Putamen (tissue), 1 donor: ENCODE measurements at regions not wholly inside any gene's neighbourhood (a gene's known extent, or its start where the extent isn't known, plus 50 kb on each side); places are given as distances from the start of the nearest gene placed in this dataset.
"Not testable (repeated sequence)": the region's sequence is repeated elsewhere in the genome, so short reads cannot be mapped to it uniquely, and the experiment has no call there.

Source experiments
- DNase-seq: peaks from one replicate; pipeline ENCODE4 v3.0.0-alpha.2; 2016; ENCODE audit warnings: low spot score

DNA sequence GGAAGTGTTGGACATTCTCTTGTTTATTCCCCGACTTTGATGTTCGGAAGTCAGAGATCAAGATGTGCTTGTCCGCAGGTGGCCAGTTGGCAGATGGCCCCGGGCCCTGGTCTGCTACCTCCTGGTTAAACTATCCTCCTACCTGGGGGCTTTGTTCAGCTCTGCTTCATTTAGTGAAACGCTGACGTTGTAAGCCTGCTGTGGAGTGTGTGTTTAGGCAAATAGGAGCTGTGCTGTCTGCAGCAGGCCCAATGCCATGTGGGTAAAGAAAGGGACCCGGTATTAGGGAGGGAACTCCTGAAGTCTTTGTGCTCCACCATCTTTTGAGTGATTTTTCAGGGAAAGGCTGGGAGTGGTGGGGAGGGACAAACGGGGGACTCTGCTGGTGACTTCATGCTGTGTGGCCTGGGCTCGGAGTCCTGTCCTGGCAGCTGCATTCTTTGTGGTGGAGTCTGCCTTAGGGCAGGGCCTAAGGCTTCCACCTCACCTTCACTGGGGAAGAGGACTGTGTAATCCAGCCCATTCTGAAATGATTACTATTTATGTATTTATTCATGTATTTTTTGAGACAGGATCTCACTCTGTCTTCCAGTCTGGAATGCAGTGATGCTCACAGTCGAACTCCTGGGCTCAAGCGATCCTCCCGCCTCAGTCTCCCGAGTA, 171.1 kb upstream of the KLF6 start:
- no peak for DNase-seq

DNA sequence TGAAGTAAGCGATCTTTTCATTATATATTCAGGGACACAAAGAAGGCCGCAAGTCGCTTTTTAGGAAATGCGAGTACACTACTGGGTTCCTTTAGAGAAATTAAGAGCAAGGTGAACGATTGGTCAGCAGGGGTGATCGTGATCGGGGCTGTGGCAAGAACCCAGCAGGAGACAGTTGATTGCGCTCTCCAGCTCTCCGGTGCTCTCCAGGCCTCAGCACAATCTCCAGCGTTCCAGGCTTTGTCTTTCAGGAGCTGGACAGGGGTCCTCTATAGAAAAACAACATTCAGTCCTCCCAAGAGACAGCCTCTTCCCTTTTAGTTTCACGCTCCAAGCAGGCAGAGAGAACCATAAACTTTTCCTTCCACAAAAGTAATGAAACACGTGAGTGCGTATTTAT, 170.5 kb upstream of the KLF6 start:
- DNase-seq: no peak

DNA sequence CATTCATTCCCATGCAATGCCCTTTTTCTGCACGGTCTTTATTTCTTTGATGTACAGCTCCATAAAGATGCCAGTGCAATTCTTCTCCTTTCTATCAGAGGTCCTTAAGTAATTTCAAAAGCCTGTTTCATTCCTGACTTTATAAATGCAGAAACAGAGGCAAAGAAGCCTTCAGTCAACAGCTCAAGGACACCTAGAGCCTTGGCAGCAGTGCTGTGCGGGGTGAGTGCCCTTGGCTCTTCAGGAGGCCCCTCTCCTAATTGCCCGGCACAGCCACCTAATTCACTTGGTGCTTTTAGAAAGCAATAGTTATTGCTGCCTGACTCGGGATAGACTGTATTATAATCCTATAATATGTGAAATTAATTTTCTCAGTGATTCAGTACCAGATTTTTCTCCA, 169.6 kb upstream of the KLF6 start:
- no peak for DNase-seq

DNA sequence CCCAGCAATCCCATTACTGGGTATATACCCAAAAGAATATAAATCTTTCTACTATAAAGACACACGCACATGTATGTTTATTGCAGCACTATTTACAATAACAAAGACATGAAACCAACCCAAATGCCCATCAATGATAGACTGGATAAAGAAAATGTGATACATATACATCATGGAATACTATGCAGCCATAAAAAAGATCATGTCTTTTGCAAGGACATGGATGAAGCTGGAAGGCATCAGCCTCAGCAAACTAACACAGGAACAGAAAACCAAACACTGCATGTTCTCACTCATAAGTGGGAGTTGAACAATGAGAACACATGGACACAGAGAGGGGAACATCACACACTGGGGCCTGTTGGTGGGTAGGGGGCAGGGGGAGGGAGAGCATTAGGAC, 169.0 kb upstream of the KLF6 start:
- not testable (repeated sequence) for DNase-seq

DNA sequence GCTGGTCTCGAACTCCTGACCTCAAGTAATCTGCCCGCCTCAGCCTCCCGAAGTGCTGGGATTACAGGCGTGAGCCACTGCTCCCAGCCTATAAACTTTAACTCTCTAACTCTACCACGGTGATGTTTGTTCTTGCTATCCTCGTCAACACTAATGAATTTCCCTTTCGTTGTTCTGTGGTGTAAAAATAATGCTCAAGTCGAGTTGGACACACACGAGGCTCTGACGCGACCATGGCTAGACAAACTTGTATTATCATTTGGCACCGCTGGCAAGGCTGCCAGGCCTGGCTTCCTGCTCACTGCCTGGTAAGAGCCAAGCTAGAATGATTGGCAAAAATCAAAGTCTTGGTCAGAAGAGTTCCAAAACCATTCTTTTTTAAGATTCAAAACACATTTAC, 167.0 kb upstream of the KLF6 start:
- DNase-seq: no peak

DNA sequence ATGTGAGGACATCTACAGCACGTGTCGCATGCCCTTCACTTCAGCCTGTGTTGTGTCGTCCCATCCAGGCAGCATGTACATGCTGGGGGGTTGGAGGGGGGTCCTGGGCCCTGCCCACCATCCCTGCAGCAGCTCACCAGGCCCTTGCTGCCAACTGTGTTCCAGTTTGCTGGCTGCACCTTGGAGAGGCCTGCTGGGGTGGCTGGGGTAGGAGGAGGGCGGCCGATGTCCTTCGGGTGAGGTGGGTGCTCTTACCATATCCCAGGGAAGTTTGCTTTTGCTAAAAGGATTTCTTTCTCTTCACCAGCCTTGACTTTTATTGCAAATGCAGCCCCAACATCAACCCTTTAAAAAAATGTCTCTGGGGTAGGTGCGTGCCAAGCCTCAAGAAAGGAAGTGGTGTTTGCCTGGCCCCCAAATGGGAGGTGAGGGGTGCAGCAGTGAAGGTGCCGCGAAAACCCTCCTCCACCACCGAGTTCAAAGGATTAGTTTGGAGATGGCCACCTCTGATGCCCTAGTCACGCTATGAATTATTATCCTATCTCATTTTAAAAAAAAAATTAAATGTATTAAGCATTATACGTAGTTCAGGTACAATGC, 165.8 kb upstream of the KLF6 start:
- DNase-seq: no peak

DNA sequence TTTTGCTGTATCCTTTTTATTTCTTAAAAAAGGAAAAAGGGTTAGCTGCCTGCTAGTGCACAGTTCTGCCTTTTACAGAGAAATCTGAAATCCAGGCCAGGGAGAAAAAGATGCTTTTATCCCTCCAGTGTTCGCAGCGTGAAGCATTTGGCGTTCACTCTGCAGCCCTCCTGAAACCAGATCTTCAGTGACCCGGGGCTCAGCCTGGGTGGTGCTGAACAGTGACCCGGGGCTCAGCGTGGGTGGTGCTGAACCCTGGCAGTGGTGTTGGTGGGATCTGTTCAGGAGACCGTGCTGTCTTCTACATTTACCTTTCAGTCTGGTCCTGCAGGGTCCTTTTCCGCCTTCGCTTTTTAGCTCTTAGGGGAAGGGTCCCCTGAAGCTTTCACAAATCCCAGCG, 164.7 kb upstream of the KLF6 start:
- no peak for DNase-seq

DNA sequence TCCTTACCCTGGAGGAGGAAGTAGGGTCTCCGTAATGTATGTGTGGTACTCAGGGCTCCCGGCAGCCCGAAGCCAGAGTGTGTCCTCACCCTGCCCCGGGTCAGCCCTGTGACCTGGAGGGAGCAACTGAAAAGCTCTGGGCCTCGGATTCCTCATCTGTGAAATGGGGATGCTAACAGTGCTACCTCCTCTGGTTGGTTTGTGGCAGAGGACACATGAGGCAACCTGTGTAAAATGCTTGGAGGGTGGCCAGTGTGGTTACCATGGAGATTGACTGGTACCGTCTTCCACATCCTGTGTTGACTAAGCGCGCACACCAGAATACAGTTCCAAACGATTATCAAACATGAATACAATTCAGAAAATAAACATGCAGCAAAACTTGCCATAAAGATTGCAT, 163.8 kb upstream of the KLF6 start:
- DNase-seq: no peak

DNA sequence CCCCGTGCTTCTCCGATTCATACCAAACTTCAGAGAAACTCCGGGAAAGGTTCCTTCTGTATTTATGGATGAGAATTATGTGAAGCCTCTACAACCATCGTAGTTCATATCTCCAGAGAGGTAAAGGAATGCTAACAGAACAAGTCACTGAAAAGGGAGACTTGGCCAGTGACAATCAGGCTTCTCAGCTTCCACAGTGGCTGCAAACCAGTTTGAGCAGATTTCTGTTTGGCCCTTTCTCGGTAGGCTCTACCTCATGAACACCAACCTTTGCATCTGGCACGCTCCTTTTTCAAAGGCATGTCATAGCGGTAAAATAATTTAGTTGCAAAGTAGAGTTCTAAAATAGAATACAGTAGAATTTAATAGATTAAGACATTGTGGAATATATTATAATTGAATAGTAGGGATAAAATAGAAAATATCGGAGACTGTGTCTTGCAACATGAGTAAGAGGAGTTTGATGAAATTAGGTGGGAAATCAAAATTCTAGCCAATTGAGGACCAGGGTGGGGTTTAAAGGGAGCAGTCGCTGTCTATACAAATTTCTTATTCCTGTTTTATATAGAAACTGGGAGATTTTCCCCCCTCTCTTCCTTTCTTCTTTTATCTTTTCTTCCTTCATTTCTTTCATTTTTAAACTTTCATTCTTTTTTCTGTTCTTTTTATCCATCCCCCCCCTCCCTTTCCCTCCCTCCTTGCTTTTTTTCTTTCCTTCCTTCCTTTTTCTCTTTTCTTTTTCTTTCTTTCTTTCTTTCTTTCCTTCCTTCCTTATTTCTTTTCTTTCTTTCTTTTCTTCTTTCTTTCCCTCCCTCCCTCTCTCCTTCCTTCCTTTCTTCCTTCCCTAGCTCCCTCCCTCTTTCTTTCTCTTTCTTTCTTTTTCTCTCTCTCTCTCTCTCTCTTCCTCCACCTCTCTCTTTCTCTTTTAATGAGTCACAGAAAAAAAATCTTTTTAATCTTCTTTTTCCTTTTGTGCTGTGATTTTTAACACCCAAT, 161.5 kb upstream of the KLF6 start:
- no peak for DNase-seq

DNA sequence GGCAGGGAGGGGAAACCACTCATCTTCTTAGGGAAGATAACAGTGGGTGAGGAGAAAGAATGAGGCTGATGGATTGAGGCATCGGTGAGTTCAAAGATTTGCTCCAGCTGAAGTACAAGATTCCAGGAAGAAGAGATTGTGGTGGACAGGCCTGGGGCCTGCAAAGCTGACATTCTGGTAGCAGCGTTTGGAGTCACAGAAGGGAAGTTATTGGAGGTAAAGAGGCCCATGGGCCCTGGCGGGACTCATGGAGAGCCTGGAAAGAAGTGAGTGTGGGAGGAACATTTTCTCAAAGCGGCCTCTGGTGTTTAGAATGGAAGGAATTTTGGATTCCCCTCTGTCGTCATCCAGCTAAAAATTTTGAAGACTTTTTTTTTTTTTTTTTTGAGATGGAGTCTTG, 160.0 kb upstream of the KLF6 start:
- no peak for DNase-seq

DNA sequence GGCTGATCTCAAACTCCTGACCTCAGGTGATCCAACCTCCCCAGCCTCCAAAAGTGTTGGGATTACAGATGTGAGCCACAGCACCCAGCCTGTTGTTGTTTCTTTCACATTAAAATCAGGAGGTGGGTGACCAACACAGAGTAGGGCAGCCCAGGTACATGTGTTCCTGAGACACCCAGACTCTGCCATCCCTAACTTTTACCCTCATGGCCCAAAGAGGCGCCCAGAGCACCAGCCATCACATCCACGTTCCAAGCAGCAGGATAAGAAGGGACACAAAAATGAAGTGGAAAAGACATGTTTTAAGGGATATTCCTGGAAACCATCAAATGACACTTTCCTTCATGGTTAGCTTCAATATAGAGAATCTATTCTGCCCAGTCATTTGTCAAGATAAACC, 159.6 kb upstream of the KLF6 start:
- DNase-seq: no peak

DNA sequence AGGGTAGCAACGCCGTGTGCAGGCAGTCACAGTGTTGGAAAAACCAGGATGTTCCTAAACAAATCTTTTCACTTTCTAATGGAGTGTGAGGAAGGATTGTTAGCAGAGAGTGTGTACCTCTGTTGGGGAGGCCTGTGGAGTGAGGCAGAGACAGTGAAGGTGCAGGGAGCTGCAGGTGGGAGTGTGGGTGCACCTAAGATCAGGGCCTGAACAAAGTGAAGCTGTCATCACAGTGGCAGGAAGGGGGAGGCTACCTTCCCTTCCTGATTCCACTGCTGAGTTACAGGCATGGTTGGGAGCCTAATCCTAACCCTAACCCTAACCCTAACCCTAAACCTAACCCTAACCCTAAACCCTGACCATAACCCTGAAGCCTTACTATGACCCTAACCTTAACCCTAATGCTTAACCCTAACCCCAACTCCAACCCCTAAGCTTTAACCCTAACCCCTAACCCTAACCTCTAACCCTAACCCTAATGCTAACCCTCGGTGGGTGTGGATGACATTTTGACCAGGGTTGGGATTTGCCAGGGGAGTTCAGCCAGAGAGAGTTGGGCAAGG, 158.8 kb upstream of the KLF6 start:
- DNase-seq: no peak

DNA sequence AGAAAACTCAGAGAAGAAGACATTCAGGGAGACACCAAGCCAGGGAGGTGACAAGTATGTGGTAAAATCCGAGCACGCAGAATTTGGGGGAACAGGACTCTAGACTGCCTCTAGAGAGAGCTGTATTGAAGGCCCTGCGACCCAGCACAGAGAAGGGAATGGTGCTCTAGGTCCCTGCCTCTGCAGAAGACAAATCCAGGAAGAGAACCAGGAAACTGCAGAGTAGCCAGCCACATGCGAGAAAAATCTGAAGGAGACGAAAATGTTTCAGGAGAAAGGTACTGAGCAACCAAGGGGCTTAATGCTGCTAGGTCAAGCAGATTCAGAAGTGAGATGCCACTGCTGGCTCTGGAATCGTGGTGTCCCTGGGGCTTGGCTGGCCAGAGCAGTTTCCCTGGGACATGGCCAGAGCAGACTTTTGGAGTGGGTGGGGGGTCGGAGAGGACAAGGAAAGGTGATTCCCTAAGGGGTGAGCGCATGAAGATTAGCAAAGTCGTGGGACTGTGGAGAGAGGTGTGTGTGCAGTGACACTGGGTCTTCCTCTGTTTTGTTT, 158.0 kb upstream of the KLF6 start:
- DNase-seq: no peak

DNA sequence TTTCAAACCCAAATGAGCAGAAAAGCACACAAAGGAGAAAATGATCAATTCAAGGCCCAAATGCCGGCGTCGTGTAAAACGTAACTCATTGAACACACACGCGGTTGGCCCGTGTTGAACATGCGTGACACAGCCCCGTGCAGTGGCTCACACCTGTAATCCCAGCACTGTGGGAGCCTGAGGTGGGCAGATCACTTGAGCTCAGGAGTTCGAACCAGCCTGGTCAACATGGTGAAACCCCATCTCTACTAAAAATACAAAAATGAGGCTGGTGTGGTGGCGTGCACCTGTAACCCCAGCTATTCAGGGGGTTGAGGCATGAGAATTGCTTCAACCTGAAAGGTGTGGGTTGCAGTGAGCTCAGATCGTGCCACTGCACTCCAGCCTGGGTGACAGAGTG, 156.7 kb upstream of the KLF6 start:
- no peak for DNase-seq

DNA sequence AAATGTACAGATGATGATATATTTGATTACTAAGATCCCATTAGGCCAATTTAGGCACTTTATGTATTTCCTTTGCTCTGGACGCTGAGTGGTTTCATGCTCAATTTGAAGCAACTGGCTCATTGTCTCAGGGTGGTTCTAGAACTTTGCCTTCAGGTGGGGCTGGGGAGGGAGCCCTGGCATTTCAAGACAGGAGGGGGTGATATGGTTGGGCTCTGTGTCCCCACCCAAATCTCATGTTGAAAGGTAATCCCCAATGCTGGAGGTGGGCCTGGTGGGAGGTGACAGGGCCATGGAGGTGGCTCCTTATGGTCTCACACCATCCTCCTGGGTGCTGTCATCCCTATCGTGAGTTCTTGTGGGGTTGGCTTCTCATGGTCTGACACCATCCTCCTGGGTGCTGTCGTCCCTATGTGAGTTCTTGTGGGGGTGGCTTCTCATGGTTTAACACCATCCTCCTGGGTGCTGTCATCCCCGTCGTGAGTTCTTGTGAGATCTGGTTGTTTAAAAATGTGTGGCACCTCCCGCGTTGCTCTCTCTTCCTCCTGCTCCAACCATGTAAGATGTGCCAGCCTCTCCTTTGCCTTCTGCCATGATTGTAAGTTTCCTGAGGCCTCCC, 151.5 kb upstream of the KLF6 start:
- DNase-seq: no peak

DNA sequence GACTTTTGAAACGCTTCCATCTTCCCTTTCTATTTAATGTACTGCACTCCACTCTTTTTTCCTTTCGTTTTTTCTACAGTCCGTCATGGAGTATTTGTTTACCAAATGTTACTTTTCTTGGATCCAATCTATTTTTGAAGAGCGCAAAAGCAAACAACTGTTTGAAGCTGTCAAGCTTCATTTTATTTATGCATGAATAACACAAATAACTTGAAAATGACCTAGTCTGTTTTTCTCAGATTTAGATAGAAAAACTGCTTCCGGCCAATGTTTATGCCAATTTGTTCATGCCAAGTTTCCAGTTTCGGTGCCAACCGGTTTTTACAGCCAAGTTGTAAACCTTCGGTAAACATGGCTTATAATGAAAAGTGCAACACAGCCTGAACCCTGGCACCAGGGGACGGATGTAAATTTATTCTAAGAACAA, 150.9 kb upstream of the KLF6 start:
- no peak for DNase-seq

DNA sequence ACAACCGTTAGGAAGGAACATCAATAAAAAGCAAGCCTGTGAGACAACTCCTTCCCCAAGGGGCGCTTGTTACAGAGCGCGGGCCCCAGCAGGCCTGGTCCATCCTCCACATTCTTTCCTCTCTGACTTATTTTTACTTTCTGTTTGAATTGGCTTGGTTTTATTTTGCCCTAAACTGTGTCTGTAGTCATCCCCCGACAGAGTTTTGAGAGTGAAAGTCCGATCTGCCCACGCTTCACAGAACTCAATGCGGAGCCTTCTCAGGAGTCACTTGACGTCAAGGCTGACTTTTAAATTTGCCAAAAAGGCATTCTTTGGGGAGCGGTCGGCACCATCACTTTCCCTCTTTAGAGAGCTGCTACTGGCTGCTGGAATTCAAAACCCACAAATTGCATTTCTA, 150.1 kb upstream of the KLF6 start:
- DNase-seq: no peak

DNA sequence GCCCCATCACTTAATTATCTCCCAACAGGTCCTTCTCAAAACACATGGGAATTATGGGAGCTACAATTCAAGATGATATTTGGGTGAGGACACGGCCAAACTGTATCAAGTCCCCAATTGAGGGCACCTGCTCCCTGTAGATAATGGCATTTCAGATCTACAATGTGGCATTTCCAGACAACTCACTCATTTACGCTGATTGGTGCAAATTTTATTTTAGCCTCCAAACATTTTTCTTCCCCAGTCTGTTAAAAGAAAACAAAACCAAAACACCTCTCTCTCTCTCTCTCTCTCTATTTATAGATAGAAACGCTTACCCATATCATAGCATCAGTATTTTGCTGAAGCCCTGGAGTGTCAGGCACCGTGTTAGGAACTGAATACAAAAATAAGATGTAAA, 148.7 kb upstream of the KLF6 start:
- no peak for DNase-seq

DNA sequence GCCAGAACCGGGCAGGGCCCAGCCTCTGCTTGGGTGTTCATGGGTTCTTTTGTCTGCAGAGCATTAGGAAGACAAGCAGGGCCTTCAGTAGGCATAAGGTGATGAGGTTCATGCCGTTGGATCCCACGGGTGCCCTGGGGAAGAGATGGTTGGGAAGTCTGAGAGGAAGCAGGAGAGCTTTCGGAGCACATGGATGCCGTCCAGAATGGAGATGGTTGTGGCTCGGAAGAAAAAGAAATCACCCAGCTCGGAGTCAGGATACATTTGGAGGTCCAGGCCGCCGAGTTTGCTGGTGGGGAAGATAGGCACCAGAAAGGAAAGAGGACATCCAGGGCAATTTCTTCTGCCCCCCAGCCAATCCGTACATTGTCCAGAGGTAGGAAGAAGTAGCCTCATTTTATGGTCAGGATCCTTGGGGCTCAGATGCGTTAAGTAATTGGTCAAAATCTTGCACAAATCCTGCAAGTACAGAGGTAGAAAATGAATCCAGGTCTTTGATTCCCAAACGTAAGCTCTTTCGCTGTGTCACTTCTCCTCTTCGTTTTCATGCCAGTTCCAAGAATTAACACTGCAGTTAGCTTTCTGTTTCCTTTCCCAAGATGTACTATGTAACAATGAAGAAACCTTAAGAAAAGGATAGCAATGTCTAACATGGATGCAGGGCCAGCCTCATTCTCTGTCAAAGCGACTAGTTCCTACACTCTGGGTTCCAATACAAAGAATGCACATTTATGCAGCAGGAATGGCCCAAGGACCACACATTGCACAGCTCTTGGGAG, 147.8 kb upstream of the KLF6 start:
- no peak for DNase-seq

DNA sequence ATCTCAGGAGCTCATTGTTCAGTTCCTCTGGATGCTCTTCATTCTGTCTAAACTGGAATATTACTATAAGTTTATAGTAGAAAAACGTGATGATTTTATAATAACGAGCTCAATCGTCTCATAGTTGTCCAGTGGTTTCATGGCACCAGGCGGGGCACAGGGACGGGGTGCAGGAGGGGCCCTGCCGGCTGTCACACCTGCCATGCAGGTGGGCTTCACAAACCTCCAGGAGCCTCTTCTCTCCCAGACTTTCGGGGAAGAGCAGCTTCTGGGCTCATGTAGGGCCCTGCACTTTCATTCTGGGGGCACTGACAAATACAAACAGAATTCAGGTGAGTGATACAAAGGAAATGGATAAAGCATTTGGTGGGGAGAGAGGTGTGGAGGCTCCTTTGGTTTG, 146.9 kb upstream of the KLF6 start:
- DNase-seq: no peak

DNA sequence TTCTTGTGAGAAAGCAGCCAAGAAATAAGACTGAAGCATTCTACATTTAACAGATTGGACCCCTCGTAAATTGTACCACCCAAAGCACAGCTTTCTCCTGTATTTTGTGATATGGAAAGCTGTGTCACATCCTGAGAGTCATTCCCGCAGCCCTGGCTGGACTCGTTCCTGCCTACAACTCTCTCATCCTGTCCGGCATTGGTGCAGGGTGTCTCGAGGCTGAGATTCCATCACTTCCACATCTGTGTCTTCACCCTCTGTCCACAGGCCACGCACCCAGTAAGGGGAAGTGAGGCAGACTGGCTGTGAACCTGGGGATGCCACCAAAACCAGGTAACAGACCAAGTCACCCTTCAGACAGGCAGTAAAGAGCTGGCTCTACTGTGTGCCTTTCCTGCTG, 146.2 kb upstream of the KLF6 start:
- DNase-seq: no peak
